ENCODE measurements at regions not wholly inside any gene's neighbourhood (a gene's known extent, or its start where the extent isn't known, plus 50 kb on each side); places are given as distances from the start of the nearest gene placed in this dataset.
"Not testable (repeated sequence)": the region's sequence is repeated elsewhere in the genome, so short reads cannot be mapped to it uniquely, and the experiment has no call there.

DNA sequence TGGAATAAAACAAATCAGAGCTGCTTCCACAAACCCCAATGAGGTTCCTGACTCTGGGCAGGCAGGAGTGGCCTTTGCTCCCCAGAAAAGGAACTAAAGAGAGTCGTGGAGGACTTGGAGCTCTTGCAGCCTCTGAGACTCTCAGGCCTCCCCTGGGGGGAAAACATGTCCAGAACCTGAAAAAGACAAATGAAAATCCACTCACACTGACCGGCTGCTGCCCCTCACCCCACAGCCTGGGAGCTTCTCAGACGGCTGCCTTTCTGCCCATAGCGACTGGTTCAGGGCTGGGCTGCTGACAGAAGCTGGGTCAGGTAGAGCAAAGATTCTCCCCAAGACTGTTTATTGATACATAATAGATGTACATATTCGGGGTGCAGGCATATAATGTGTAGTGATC is 356.0 kb downstream of the ADGRD1 start:
- Mint-ChIP-seq H3K27ac (no peak overlapping the region), H3K4me1 (ENCODE audit: low read depth) (no peaks in the 10 kb centered on the region), H3K4me3 (no peak overlapping the region), H3K9me3 (peaks cover 26% of the 10 kb centered on the region), H3K36me3 (ENCODE audit: low read depth) (no peaks in the 10 kb centered on the region), H3K27me3 (ENCODE audit: insufficient read depth) (no peaks in the 10 kb centered on the region; the same call in 1 of the 2 replicates)
- no peak for DNase-seq
- TF ChIP-seq, protein P1, sequence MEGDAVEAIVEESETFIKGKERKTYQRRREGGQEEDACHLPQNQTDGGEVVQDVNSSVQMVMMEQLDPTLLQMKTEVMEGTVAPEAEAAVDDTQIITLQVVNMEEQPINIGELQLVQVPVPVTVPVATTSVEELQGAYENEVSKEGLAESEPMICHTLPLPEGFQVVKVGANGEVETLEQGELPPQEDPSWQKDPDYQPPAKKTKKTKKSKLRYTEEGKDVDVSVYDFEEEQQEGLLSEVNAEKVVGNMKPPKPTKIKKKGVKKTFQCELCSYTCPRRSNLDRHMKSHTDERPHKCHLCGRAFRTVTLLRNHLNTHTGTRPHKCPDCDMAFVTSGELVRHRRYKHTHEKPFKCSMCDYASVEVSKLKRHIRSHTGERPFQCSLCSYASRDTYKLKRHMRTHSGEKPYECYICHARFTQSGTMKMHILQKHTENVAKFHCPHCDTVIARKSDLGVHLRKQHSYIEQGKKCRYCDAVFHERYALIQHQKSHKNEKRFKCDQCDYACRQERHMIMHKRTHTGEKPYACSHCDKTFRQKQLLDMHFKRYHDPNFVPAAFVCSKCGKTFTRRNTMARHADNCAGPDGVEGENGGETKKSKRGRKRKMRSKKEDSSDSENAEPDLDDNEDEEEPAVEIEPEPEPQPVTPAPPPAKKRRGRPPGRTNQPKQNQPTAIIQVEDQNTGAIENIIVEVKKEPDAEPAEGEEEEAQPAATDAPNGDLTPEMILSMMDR (IDR thresholded peaks at IDR 0.05) = no peak

DNA sequence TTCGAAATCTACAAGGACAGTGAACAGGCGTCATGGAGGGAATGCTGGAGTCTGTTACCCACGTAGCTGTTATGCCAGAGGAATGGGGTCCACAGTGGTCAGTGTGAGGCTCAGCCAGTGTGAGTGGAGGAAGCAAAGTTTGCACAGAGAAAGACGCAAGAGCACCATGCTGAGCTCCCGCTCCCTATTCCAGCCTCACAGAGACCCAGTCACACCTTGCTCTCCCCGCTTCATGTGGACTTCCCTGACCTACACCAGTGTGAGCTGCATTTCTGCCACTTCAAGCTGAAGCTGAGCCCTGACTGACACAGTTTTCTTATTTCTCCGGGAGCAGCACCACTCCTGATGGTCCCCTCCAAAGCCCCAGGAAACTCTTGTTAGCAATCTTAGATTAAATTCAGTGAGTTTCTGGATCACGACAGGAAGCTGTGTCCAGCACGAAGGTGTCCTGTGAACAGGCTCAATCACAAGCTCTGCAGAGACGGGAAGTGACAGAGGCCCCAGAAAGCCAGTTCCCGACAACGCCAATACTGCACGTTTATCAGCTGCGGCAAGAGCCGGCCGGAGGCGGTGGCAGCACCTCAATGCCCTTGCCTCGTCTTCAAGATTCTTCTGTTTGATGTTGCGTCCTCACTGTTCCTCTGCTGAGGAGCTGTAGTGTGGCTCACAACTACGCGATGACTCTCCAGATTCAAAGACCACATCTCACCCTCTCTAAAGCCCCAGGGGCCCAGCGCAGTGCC is 356.7 kb downstream of the ADGRD1 start:
- H3K27ac Mint-ChIP-seq; H3K36me3 Mint-ChIP-seq (ENCODE audit: low read depth); H3K4me3 Mint-ChIP-seq; H3K4me1 Mint-ChIP-seq (ENCODE audit: low read depth); DNase-seq; H3K27me3 Mint-ChIP-seq (ENCODE audit: insufficient read depth): not testable (repeated sequence)
- peaks cover 30% of the 10 kb centered on the region for H3K9me3 Mint-ChIP-seq

DNA sequence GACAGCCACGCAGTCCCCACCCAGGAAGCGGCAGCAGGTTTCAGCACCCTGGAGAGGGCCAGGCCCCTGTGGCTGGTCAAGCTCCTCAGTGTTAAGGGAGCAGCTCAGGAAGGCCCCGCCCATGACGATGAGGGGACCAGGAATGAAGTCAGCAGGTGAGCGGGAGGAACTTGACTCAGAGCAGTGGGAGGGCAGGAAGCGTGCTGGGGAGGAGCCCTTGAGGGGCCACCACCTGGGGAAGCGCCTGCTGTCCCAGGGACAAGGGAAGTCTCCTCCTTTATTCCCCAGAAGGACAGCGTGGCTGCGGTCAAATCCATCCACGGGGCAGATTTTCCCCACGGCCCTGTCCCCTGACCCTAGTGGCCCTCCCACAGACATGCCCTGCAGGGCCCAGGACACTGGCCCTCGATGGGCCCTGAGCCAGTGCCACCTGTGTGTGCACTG is 357.6 kb downstream of the ADGRD1 start:
- H3K27me3 Mint-ChIP-seq (ENCODE audit: insufficient read depth); H3K4me1 Mint-ChIP-seq (ENCODE audit: low read depth); H3K36me3 Mint-ChIP-seq (ENCODE audit: low read depth); H3K4me3 Mint-ChIP-seq; DNase-seq; H3K27ac Mint-ChIP-seq: not testable (repeated sequence)
- peaks cover 39% of the 10 kb centered on the region for H3K9me3 Mint-ChIP-seq

DNA sequence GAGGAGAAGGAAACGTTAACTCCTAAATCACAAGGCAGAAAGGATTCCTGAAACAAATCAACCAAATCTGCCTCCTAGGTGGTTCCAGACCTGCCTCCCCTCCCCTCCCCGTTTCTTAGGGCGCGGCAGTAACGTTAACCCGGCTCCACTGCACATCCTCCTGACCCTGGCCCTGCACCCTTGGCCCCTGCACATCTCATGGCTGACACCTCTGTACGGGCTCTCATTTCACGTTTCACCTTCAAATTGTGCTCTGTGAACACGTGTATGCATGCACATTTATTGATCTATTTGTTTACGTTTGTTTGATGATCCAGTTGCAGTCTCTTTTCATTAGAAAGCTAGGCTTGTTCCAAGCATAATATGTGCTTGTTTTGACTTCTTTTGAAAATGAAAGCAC is 358.1 kb downstream of the ADGRD1 start:
- no peaks in the 10 kb centered on the region; the same call in none of the 2 replicates for H3K27me3 Mint-ChIP-seq (ENCODE audit: insufficient read depth)
- H3K4me3 Mint-ChIP-seq = no peak overlapping the region
- no peaks in the 10 kb centered on the region for H3K36me3 Mint-ChIP-seq (ENCODE audit: low read depth)
- TF ChIP-seq, protein P1 (IDR thresholded peaks at IDR 0.05) = no peak
- H3K9me3 Mint-ChIP-seq = peaks cover 44% of the 10 kb centered on the region
- no peak for DNase-seq
- no peak overlapping the region for H3K27ac Mint-ChIP-seq
- H3K4me1 Mint-ChIP-seq (ENCODE audit: low read depth) = no peaks in the 10 kb centered on the region

DNA sequence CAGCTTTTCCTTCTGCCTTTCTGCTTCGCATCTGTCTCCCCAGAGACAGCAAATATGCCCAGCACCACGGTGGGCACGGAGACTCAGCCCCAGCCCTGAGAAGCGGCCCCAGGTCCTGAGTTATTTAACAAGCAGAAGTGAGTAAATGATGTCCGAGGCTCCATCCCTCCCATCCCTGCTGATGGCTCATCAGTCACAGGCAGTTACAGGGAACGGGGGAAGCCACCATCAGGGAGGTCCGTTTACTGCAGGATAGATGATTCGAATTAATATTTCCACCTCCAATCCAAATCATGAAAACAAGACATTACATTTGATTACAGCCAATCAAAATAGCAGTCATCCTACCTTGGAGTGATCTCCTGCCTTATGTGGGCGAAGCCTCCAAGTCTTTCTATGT is 358.7 kb downstream of the ADGRD1 start:
- not testable (repeated sequence) for DNase-seq; H3K27ac Mint-ChIP-seq; H3K27me3 Mint-ChIP-seq (ENCODE audit: insufficient read depth); H3K4me3 Mint-ChIP-seq; H3K36me3 Mint-ChIP-seq (ENCODE audit: low read depth); H3K4me1 Mint-ChIP-seq (ENCODE audit: low read depth)
- H3K9me3 Mint-ChIP-seq = peaks cover 49% of the 10 kb centered on the region

DNA sequence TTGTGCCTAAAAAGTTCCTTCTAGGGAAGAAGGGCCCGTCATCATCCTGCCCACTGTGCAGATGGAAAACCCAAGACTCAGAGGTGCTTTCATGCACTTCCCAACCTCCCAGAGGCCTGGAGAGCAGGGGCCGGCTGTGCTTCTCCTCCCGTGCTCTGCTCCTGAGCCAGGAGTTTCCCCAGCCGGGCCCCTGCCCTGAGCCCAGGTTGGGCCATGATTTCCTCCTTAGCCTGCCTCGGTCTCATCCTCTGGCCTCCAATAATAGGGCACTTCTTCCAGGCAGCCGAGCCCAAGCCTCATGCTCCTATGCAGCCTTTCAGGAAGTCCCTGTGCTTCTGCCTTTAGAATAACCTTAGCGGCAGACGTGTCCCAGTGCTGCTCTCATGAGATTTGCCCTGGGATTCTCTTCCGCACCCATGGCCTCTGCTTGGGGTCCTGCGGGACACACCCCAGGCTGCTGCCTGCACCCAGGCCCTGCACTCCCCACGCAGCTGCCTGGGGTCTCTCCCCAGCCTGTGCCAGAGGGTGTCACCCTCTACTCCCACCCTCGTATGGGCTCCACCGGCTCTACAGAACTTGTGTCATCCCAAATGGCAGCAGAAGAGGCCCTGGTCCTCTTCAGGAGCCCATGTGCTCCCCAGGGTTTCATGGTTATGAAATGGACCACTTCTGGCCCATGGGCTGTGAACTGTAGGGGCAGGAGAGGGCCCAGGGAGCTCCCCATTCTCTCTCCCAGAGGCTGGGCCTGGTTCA is 359.3 kb downstream of the ADGRD1 start:
- Mint-ChIP-seq H3K9me3 (peaks cover 53% of the 10 kb centered on the region), H3K4me1 (ENCODE audit: low read depth) (no peaks in the 10 kb centered on the region), H3K27ac (no peak overlapping the region), H3K27me3 (ENCODE audit: insufficient read depth) (no peaks in the 10 kb centered on the region; the same call in none of the 2 replicates), H3K36me3 (ENCODE audit: low read depth) (peaks cover 3% of the 10 kb centered on the region; the same call in 1 of the 2 replicates), H3K4me3 (no peak overlapping the region)
- TF ChIP-seq, protein P1 (IDR thresholded peaks at IDR 0.05) = no peak
- DNase-seq = no peak

DNA sequence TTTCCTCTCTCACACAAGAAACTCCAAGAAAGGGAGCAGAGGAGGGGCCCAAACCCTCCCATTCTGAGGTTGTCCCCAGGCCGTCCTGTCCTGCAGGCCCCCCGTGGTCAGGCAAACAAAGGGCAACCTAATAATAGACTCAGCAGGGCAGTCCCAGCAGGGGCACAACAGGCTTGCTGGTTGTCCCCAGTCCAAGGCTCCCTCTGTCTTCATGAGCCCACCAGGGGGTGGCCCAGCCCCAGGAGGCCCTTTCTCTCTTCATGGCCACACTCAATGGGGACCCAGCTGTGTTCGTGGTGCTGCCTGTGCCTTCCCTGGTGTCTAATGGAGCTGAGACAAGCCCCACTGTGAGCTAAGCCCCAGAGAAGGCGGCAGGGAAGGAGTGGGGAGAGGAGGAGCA is 359.9 kb downstream of the ADGRD1 start:
- TF ChIP-seq, protein P1 (IDR thresholded peaks at IDR 0.05) = no peak
- Mint-ChIP-seq H3K27ac (no peak overlapping the region), H3K4me3 (no peak overlapping the region), H3K27me3 (ENCODE audit: insufficient read depth) (no peaks in the 10 kb centered on the region; the same call in none of the 2 replicates), H3K36me3 (ENCODE audit: low read depth) (peaks cover 5% of the 10 kb centered on the region; the same call in 1 of the 2 replicates), H3K9me3 (peaks cover 59% of the 10 kb centered on the region), H3K4me1 (ENCODE audit: low read depth) (no peaks in the 10 kb centered on the region)
- no peak for DNase-seq
